ENCODE measurements at regions not wholly inside any gene's neighbourhood (a gene's known extent, or its start where the extent isn't known, plus 50 kb on each side); places are given as distances from the start of the nearest gene placed in this dataset.

DNA sequence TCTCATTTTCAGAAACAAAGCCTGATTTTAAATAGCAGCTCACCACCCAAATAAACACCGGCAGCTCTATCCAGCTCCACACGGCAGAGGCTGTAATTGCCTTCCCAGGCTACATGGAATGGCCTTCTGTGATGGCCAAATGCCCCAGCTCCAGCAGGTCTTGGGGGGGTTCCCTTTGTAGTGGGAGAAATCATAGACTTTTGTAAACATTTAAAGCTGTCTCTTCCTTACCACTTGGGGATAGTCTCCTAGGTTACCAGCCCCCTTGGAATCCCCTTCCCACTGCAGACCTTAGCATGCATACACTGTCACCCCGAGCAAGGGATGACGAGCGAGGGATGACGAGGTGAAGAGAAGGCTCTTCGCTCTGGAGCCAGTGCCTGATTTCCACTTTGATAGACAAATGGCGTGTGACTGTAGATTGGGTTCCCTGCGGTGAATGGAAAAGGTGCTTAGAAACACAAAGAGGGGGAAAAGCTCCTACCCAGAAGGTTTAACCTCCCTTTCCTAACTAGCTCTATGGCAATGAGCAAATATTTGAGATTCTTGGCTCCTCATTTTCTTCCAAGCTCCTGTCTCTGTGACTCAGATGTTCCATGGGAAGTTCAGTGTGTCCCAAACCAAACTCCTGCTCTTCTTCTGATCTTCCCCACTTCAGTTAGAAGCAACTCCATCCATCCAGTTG is 108.0 kb upstream of the CADM1 start:
- TF ChIP-seq CTCF (IDR thresholded peaks at IDR 0.05; ENCODE audit: low read length) (no peak), EZH2 (IDR thresholded peaks at IDR 0.05; ENCODE audit: borderline replicate concordance, low read length) (no peak)

Measured in OCI-LY1 (cell line).